ENCODE measurements at regions not wholly inside any gene's neighbourhood (a gene's known extent, or its start where the extent isn't known, plus 50 kb on each side); places are given as distances from the start of the nearest gene placed in this dataset.
A peak's percentile ranks its signal among the peaks of the same experiment; 100 is the strongest.

DNA sequence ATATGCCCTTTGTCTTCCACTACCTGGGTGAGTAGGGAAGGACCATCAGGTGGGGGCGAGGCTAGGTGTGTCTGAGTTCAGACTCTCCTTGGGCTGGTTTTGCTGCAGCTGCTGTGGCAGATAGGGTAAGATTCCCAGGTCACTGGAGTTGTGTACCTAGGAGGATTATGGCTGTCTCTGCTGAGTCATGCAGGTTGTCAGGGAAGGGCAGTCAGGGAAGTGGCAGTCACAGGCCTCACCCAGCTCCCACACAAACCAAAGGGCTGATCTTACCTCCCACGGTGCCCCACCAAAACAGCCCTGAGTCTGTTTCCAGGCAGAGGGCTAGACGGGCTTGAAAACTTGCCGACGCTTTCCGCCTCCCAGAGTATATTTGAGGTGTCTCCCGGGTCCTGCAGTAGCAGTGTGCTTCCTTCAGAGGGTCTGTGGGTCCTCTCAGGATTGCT lies 201.6 kb upstream of the PLXNA2 start:
- Histone ChIP-seq H3K9me3 (ENCODE audit: control insufficient read depth in 2 of 3, insufficient read depth in 1 of 3, low read length in 3 of 3) (peaks cover 0 to 4% (median 0%) of the 10 kb centered on the region in 3 donors), H3K36me3 (ENCODE audit: control insufficient read depth in 2 of 3, insufficient read depth in 3 of 3, low read length in 3 of 3) (no peaks in the 10 kb centered on the region), H3K4me3 (ENCODE audit: low read length in 3 of 3) (no peak overlapping the region), H3K27ac (ENCODE audit: low read depth in 2 of 2, low read length in 2 of 2) (no peak overlapping the region), H3K9ac (ENCODE audit: low read length in 3 of 3) (no peak overlapping the region), H3K4me1 (ENCODE audit: control insufficient read depth in 2 of 3, insufficient read depth in 2 of 3, low read depth in 1 of 3, low read length in 3 of 3) (no peaks in the 10 kb centered on the region), H3K27me3 (ENCODE audit: control insufficient read depth, insufficient read depth, low read length) (no peaks in the 10 kb centered on the region)
- intact Hi-C loops (cut with DNase I) = no loop called here
- FAIRE-seq (no peak), DNase-seq (no peak)
- TF ChIP-seq, protein P1, sequence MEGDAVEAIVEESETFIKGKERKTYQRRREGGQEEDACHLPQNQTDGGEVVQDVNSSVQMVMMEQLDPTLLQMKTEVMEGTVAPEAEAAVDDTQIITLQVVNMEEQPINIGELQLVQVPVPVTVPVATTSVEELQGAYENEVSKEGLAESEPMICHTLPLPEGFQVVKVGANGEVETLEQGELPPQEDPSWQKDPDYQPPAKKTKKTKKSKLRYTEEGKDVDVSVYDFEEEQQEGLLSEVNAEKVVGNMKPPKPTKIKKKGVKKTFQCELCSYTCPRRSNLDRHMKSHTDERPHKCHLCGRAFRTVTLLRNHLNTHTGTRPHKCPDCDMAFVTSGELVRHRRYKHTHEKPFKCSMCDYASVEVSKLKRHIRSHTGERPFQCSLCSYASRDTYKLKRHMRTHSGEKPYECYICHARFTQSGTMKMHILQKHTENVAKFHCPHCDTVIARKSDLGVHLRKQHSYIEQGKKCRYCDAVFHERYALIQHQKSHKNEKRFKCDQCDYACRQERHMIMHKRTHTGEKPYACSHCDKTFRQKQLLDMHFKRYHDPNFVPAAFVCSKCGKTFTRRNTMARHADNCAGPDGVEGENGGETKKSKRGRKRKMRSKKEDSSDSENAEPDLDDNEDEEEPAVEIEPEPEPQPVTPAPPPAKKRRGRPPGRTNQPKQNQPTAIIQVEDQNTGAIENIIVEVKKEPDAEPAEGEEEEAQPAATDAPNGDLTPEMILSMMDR (IDR thresholded peaks at IDR 0.05; ENCODE audit: borderline replicate concordance, extremely low read depth, insufficient read depth) = no peak

DNA sequence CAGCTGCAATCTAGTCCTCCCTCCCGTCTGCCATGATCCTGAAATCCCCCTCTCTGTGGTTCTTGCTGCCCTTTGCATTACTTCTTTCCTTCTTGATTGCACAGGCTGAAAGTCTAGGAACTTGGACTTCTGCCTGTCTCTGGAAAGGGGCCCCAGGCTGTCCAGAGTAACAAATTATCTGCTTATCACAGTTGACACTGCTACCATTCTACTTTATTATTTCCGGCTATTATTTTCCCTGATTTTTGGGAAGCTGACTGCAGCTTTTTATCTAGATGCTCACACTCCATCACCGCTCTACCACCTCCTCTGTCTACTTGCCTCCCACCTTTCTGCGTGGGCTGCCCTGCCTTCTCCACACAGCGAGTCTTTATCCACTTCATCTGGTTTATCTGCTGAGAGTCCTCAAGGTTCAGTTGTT lies 202.1 kb upstream of the PLXNA2 start:
- Histone ChIP-seq H3K36me3 (ENCODE audit: control insufficient read depth in 2 of 3, insufficient read depth in 3 of 3, low read length in 3 of 3) (no peaks in the 10 kb centered on the region), H3K9me3 (ENCODE audit: control insufficient read depth in 2 of 3, insufficient read depth in 1 of 3, low read length in 3 of 3) (peaks cover 0 to 4% (median 0%) of the 10 kb centered on the region in 3 donors), H3K4me3 (ENCODE audit: low read length in 3 of 3) (no peak overlapping the region), H3K27ac (ENCODE audit: low read depth in 2 of 2, low read length in 2 of 2) (no peak overlapping the region), H3K9ac (ENCODE audit: low read length in 3 of 3) (no peak overlapping the region), H3K27me3 (ENCODE audit: control insufficient read depth, insufficient read depth, low read length) (no peaks in the 10 kb centered on the region), H3K4me1 (ENCODE audit: control insufficient read depth in 2 of 3, insufficient read depth in 2 of 3, low read depth in 1 of 3, low read length in 3 of 3) (no peaks in the 10 kb centered on the region)
- FAIRE-seq (no peak), DNase-seq (peak in 3 of 5 donors; percentile 22 to 60 (median 36))
- TF ChIP-seq, protein P1 (IDR thresholded peaks at IDR 0.05; ENCODE audit: borderline replicate concordance, extremely low read depth, insufficient read depth) = no peak
- intact Hi-C loops (cut with DNase I) = no loop called here

DNA sequence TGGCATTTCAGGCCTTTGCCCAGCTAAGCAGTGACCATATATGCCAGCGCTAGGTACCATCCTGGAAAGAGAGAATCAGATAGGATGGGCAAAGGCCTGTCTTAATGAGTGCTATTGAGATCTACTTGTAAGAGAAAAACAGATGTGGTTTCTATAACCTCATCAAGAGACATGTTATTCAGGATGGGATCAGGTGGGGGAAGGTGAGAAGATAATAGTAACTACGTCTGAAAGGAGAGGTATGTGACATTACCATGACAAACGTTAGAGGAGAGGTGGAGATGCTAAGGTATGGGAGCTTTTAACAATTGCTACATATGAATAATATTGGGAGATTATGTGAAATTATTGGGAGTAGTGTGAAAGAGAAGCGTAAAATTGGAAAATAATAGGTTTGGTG lies 204.2 kb upstream of the PLXNA2 start:
- no peak overlapping the region for H3K4me3 ChIP-seq (ENCODE audit: low read length in 3 of 3)
- H3K9ac ChIP-seq (ENCODE audit: low read length in 3 of 3) = no peak overlapping the region
- intact Hi-C loops (cut with DNase I) = no loop called here
- no peaks in the 10 kb centered on the region for H3K9me3 ChIP-seq (ENCODE audit: control insufficient read depth in 2 of 3, insufficient read depth in 1 of 3, low read length in 3 of 3)
- H3K27ac ChIP-seq (ENCODE audit: low read depth in 2 of 2, low read length in 2 of 2) = no peak overlapping the region
- no peaks in the 10 kb centered on the region for H3K27me3 ChIP-seq (ENCODE audit: control insufficient read depth, insufficient read depth, low read length)
- no peaks in the 10 kb centered on the region for H3K36me3 ChIP-seq (ENCODE audit: control insufficient read depth in 2 of 3, insufficient read depth in 3 of 3, low read length in 3 of 3)
- DNase-seq = no peak
- TF ChIP-seq, protein P1 (IDR thresholded peaks at IDR 0.05; ENCODE audit: borderline replicate concordance, extremely low read depth, insufficient read depth) = no peak
- no peaks in the 10 kb centered on the region for H3K4me1 ChIP-seq (ENCODE audit: control insufficient read depth in 2 of 3, insufficient read depth in 2 of 3, low read depth in 1 of 3, low read length in 3 of 3)
- no peak for FAIRE-seq

DNA sequence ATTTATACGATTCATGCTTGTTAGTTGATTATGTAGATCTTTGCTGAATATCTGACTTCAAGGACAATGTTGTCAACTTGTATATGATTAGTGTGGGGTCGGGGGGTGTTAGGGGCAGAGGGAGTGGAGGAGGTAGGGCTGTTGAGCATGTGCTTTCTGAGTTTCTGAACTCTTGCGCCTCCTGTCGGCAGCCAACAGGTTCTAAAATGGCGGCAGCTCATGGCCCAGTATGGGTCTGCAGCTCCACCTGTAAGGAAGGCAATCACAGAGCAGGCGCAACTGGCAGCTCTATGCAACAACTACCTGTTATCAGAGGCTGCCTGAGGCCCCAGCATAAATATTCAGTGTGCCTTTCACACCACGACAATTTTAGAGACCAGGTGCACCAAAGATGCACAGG lies 205.8 kb upstream of the PLXNA2 start:
- no peak overlapping the region for H3K27ac ChIP-seq (ENCODE audit: low read depth in 2 of 2, low read length in 2 of 2)
- TF ChIP-seq, protein P1 (IDR thresholded peaks at IDR 0.05; ENCODE audit: borderline replicate concordance, extremely low read depth, insufficient read depth) = no peak
- DNase-seq (no peak), FAIRE-seq (no peak)
- H3K9ac ChIP-seq (ENCODE audit: low read length in 3 of 3) = no peak overlapping the region
- H3K4me1 ChIP-seq (ENCODE audit: control insufficient read depth in 2 of 3, insufficient read depth in 2 of 3, low read depth in 1 of 3, low read length in 3 of 3) = no peaks in the 10 kb centered on the region
- no peak overlapping the region for H3K4me3 ChIP-seq (ENCODE audit: low read length in 3 of 3)
- no peaks in the 10 kb centered on the region for H3K36me3 ChIP-seq (ENCODE audit: control insufficient read depth in 2 of 3, insufficient read depth in 3 of 3, low read length in 3 of 3)
- H3K9me3 ChIP-seq (ENCODE audit: control insufficient read depth in 2 of 3, insufficient read depth in 1 of 3, low read length in 3 of 3) = no peaks in the 10 kb centered on the region
- no peaks in the 10 kb centered on the region for H3K27me3 ChIP-seq (ENCODE audit: control insufficient read depth, insufficient read depth, low read length)
- intact Hi-C loops (cut with DNase I) = no loop called here
